Adrenal gland (tissue), 9 donors: ENCODE measurements at regions not wholly inside any gene's neighbourhood (a gene's known extent, or its start where the extent isn't known, plus 50 kb on each side); places are given as distances from the start of the nearest gene placed in this dataset.
A peak's percentile ranks its signal among the peaks of the same experiment; 100 is the strongest.

Experiments used
- DNase-seq, 7 donors: peaks; one replicate each; pipeline ENCODE4 v3.0.0-alpha.2; 2019 to 2020
- H3K27ac ChIP-seq, 5 donors: fragments of 200-600 bp; sonication (generic) in 4 of 5; 1 replicate in 3 of 5; 2 replicates in 2 of 5; pipeline versions ENCODE4 v1.5.1 to v1.8.0; 2016 to 2020; ENCODE audit warnings: mild to moderate bottlenecking in 1 of 5
- H3K27me3 ChIP-seq: fragments of 200-600 bp; 2 replicates; pipeline ENCODE4 v1.8.0; 2021
- H3K36me3 ChIP-seq, 2 donors: fragments of 200-600 bp; replicated peaks in 1 of 2; 1 replicate in 1 of 2; 2 replicates in 1 of 2; pipeline versions ENCODE4 v1.5.1 to v1.8.0; 2018 to 2022
- H3K4me1 ChIP-seq, 2 donors: fragments of 200-600 bp; replicated peaks in 1 of 2; 1 replicate in 1 of 2; 2 replicates in 1 of 2; pipeline versions ENCODE4 v1.5.1 to v1.8.0; 2018 to 2021
- H3K4me3 ChIP-seq, 4 donors: fragments of 200-600 bp; sonication (generic) in 3 of 4; one replicate each; pipeline ENCODE4 v1.5.1; 2016 to 2018
- H3K9me3 ChIP-seq, 3 donors: fragments of 200-600 bp; sonication (generic) in 1 of 3; replicated peaks in 1 of 3; 1 replicate in 2 of 3; 2 replicates in 1 of 3; pipeline versions ENCODE4 v1.5.1 to v1.8.0; 2016 to 2021
- POLR2A ChIP-seq, 2 donors: fragments of 450-650 bp; IDR thresholded peaks; one replicate each; pipeline ENCODE4 v1.6.1; 2017; ENCODE audit warnings: antibody characterized with exemption in 2 of 2, mild to moderate bottlenecking in 2 of 2, moderate library complexity in 1 of 2
- WGBS, 4 donors: extraction: QIAGEN DNeasy Blood & Tissue Kit in 2 of 4; methylation state at CpG; one replicate each; pipeline versions ENCODE4 v1.1.5 to v1.1.7; 2013 to 2017; 5-methylcytosine and 5-hydroxymethylcytosine counted together
- intact Hi-C, 2 donors: fragments of 100-400 bp; cut with DNase I; formaldehyde crosslinking; loops; one replicate each; pipeline versions ENCODE4 v1.14.1 to v1.15.0; 2022 to 2023
- TF ChIP-seq, protein P1 (sequence below), 6 experiments: fragments of 450-650 bp in 4 of 6; fragments of 200-600 bp in 2 of 6; sonication (generic) in 1 of 6; IDR thresholded peaks; 1 replicate in 5 of 6; 2 replicates in 1 of 6; pipeline versions ENCODE4 v1.5.1 to v1.8.0; 2016 to 2021; ENCODE audit warnings: antibody characterized with exemption in 6 of 6, mild to moderate bottlenecking in 2 of 6, moderate library complexity in 1 of 6
- donor health status: healthy with polysubstance abuse.
- donor health status: Bipolar disorder and iron deficiency.
- donor health status: DM: yes; HTN: yes; CAD: no.
- donor health status: DM: no; HTN: no; CAD: no.
- donor health status: DM: no; HTN: no; CAD: no.

DNA sequence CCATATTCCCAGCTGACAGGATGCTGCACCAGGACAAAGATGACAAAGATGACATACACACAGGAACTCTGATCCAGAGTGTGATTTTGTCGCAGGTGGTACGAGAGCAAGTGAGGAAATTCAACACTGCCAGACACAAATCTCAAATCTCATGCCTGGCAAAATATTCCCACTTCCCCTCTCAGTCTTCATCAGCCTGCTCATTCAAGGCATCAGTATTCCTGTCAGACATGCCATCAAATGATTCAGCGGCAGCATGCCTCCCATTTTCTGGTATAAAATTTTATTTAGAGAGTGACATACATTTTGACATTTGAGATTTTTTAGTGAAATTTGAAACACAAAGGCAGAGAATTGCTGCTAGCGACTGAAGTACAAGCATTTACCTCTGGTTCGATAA lies 228.1 kb upstream of the LMCD1 start:
- Histone ChIP-seq H3K27me3 (no peaks in the 10 kb centered on the region), H3K9me3 (no peaks in the 10 kb centered on the region), H3K4me3 (no peak overlapping the region), H3K36me3 (no peaks in the 10 kb centered on the region), H3K4me1 (no peaks in the 10 kb centered on the region), H3K27ac (no peak overlapping the region)
- TF ChIP-seq POLR2A (IDR thresholded peaks at IDR 0.05), result no peak
- TF ChIP-seq, protein P1, sequence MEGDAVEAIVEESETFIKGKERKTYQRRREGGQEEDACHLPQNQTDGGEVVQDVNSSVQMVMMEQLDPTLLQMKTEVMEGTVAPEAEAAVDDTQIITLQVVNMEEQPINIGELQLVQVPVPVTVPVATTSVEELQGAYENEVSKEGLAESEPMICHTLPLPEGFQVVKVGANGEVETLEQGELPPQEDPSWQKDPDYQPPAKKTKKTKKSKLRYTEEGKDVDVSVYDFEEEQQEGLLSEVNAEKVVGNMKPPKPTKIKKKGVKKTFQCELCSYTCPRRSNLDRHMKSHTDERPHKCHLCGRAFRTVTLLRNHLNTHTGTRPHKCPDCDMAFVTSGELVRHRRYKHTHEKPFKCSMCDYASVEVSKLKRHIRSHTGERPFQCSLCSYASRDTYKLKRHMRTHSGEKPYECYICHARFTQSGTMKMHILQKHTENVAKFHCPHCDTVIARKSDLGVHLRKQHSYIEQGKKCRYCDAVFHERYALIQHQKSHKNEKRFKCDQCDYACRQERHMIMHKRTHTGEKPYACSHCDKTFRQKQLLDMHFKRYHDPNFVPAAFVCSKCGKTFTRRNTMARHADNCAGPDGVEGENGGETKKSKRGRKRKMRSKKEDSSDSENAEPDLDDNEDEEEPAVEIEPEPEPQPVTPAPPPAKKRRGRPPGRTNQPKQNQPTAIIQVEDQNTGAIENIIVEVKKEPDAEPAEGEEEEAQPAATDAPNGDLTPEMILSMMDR (IDR thresholded peaks at IDR 0.05), result no peak
- DNase-seq, result no peak
- intact Hi-C loops, result no loop called here
- WGBS, 4 donors, result 88 to 96% (median 92%) methylated on average over 5 of the region's 5 CpGs

DNA sequence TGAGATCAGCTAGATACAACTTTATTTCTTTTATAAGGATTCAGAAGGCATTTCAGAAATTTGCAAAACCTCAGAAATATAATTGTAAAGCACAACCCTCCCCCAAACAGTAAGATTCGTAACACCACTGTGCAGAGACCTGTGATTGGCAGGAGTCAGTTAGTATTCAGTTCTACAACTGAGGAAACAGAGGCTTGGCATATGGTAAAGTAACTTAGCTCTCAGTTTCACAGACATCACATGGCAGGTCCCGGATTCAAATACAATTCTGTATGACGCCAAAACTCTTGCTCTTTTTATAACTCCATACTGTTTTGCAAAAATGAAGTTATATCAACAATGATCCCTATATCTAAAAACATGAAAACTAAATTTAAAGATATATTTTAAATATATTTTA lies 225.6 kb upstream of the LMCD1 start:
- DNase-seq, result no peak
- TF ChIP-seq, protein P1 (IDR thresholded peaks at IDR 0.05), result no peak
- TF ChIP-seq POLR2A (IDR thresholded peaks at IDR 0.05), result no peak
- H3K36me3 ChIP-seq, result no peaks in the 10 kb centered on the region
- no peaks in the 10 kb centered on the region for H3K4me1 ChIP-seq
- WGBS, 4 donors, result 81 to 95% (median 91%) methylated on average over 3 of the region's 3 CpGs
- H3K9me3 ChIP-seq, result no peaks in the 10 kb centered on the region
- no peaks in the 10 kb centered on the region for H3K27me3 ChIP-seq
- intact Hi-C loops, result no loop called here
- no peak overlapping the region for H3K27ac ChIP-seq
- no peak overlapping the region for H3K4me3 ChIP-seq

DNA sequence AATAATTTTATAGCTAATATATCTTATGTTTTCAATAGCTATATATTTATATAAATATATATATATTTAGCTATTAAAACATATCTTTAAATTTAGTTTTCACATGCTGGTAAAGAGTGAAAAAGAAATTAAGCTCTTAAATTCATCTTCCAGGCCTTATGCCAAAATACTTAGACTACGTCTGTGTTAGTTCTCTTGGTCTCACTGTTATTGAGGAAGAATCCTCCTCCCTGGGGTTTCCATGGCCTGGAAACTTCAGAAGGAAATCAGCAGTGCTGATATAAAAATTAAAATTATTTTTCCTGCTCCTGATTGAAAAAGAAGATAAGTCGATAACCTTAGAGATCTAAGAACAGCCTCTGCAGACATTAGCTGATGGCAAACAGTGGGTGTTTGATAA lies 225.1 kb upstream of the LMCD1 start:
- no peaks in the 10 kb centered on the region for H3K27me3 ChIP-seq
- H3K27ac ChIP-seq, result no peak overlapping the region
- WGBS, 4 donors, result 73 to 93% (median 84%) methylated on average over 2 of the region's 2 CpGs
- intact Hi-C loops, result no loop called here
- no peaks in the 10 kb centered on the region for H3K9me3 ChIP-seq
- H3K36me3 ChIP-seq, result no peaks in the 10 kb centered on the region
- H3K4me3 ChIP-seq, result no peak overlapping the region
- no peaks in the 10 kb centered on the region for H3K4me1 ChIP-seq
- no peak for DNase-seq
- TF ChIP-seq, protein P1 (IDR thresholded peaks at IDR 0.05), result no peak
- no peak for TF ChIP-seq POLR2A (IDR thresholded peaks at IDR 0.05)

DNA sequence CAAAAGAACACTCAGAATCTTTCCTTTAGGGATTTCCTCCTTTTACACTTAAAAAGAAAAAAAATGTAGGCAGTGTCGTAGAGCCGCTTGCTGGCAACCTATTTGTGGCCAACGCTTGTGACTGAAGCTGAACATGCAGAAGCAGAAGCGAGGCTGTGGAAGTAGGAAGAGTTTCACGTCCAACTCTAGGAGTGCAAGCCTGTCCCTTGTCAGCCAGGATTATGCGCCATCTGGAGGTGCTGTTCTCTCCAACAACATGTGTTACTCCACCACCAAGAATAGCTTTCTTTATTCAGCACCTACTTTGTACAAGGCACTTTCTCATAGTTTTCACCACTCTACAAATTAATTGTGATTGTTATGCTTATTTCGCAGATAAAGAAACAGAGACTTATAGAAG lies 223.2 kb upstream of the LMCD1 start:
- no peak overlapping the region for H3K4me3 ChIP-seq
- TF ChIP-seq, protein P1 (IDR thresholded peaks at IDR 0.05), result no peak
- TF ChIP-seq POLR2A (IDR thresholded peaks at IDR 0.05), result no peak
- H3K36me3 ChIP-seq, result no peaks in the 10 kb centered on the region
- H3K4me1 ChIP-seq, result peaks cover 0 to 11% of the 10 kb centered on the region in 2 donors
- intact Hi-C loops, result no loop called here
- peak in 1 of 7 donors; percentile 5 for DNase-seq
- no peak overlapping the region for H3K27ac ChIP-seq
- H3K9me3 ChIP-seq, result no peaks in the 10 kb centered on the region
- WGBS, 4 donors, result 80 to 88% (median 85%) methylated on average over 7 of the region's 7 CpGs
- H3K27me3 ChIP-seq, result no peaks in the 10 kb centered on the region
